NCI-H510A treated with DMSO at 0.1 percent for 48 hours (cell line): ENCODE measurements at regions not wholly inside any gene's neighbourhood (a gene's known extent, or its start where the extent isn't known, plus 50 kb on each side); places are given as distances from the start of the nearest gene placed in this dataset.
A peak's percentile ranks its signal among the peaks of the same experiment; 100 is the strongest.

Experiments
- DNase-seq: peaks from one replicate; lab custom pipeline; 2025; lab: John Stamatoyannopoulos, UW

DNA sequence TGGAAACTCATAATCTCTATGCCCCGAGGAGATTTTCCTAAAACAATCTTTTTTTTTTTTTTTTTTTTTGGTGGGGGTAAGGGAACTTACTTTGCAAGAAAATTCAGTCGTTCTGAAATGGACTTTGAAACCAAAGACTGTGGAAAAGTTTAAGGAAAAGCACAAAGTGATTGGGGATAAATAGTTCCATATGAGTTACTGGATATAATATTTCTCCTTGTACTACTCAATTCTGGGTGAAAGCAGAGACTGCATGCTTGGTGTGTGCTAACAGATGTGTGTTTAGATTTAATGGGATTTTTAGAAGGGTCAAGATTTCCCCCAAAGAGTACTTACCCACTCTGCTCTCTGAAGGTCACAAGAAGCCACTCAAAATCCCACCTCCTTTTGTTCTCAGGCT, 204.9 kb upstream of the USP24 start:
- no peak for DNase-seq

DNA sequence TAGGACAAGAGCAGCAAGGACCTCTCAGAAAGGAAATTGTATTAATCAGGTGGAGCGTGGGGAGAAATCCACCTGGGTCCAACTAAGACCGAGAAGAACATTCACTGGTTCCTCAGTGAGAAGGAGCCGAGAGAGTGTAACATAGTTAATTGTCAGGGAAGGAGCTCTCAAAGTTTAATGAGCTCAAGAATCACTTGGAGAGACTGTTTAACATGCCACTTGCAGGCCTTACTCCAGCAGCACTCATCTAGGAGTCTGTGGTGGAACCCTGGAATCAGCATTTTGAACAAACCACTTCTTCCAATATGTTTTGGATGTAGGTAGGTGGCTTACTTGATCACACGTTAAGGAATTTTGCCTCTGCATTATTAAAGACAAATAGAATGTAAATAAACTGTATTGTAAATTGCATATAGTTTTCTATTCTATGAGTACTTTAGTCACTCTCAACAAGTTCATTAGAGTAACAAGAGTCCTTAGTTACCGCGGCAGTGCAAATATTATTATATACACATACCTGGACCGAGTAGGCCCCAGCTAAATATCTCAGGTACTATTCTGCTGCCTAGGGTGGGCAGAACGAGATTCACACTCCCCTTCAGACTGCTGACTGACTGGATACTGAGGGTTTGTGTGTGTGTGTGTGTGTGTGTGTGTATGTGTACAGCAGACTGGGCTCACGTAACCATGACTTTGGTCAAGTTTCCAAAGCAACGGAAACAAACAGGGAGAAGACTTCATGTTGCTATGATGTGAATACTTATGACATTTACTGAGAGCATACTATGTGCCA, 203.2 kb upstream of the USP24 start:
- peak; percentile 57 for DNase-seq

DNA sequence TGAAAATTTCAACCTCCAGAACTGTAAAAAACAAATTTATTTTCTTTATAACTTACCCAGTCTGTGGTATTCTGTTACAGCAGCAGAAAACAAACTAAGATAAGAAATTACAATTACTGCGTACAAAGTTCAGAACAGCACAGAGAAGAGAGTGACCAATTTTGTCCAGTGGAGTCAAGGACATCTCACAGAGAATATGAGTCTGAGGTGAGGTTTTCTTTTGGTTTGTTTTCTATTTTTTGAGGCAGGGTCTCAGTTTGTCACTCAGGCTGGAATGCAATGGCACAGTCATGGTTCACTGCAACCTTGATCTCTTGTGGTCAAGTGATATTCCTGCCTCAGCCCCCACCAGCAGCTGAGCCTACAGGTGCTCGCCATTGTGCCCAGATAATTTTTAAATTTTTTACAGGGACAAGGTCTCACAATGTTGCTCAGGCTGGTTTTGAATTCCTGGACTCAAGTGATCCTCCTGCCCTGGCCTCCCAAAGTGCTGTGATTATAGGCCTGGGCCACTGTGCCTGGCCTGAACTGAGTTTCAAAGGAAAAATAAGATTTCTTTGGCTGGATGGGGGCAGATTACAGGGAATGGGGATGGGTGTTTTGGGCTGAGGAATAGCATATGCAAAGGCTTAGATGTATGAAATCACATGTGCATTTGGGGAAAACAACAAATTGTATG, 201.1 kb upstream of the USP24 start:
- DNase-seq: no peak

DNA sequence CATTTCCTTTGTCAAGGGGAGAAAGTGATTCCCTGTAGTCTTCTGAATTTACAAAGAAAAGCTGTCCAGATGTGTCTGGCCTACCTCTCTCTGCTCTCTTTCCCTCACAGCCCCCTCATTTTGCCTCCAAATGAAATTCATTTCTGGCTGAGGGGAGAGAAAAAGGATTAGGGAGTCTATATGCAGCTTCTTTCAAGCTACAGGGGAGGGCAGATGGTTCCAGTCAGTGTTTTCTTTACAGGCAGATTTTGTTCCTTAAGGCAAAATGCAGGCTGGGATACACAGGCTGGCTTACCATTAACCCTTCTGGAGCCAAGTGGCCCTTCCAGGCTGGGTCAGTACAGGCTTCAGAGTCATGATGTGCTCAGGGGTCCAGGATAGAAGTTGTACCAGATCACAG, 198.1 kb upstream of the USP24 start:
- no peak for DNase-seq

DNA sequence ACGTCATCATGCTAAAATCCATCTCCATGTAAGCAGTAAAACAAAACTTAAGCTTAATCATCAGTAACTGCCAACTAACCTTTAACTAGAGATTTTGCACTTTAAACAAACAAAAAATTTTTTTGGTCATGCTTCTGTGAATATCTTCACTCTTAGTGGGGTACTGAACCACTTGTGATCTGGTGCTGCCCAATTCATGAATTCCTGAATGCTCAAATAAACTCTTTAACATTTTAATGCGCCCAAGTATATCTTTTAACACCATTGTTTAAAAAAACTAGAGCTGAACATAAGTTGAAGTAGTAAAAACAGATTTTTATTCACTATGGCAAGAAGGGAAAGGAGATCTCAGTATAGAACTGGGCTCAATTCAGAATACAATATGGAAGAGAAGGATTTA, 196.9 kb upstream of the USP24 start:
- DNase-seq: no peak

DNA sequence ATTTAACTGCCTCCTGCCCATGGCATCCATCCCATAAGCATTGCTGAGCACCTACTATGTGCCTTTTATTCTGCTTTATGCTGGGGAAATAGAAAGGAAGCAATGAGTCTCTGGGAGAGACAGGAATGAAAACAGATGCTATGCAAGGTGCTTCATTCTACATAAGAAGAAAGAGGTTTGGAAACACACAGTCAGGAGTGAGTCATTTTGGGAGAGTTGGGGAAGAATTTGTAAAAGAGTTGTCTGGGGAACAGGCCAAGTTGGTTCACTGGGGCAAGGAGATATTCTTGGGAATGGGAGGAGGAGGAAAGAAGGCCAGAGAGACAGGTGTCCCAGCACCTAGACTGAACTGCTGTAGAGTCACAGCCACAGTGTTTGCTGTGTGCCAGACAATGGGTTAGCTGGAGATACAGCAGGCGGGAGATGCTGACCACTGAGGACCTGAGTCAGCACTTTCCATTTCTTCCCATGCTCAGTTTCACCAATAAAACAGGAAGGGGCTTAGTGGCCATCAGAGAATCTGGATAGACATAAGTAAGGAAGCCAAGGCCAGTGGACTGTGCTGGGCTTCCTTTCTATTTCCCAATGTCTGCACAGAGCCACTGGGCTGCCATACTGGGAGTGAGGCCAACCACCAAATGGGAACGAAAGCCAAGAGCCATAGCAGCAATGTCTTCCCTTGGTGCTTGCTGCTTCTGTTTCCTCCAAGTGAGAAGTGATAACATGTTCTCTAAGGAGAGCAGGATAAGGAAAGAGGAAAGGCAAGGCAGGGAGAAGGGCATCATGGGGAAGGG, 187.7 kb upstream of the USP24 start:
- no peak for DNase-seq

DNA sequence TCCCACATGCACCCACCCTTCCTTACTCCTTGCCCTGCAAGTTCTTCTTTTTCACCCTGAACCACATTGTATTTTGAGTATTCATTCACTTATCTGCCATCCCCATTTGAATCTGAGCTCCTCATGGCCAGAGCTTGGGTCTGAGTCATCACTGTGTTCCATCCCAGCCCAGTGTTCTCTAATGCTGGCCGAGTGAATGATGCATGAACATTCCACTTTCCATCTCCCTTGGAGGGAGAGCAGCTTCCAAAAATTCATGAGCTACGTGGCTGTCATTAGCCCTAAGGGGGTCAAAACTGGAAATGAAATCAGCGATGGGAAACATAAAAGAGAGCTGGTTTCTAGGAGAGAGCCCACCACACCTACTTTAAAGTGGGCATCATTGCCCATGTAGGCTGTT, 187.0 kb upstream of the USP24 start:
- DNase-seq: no peak

DNA sequence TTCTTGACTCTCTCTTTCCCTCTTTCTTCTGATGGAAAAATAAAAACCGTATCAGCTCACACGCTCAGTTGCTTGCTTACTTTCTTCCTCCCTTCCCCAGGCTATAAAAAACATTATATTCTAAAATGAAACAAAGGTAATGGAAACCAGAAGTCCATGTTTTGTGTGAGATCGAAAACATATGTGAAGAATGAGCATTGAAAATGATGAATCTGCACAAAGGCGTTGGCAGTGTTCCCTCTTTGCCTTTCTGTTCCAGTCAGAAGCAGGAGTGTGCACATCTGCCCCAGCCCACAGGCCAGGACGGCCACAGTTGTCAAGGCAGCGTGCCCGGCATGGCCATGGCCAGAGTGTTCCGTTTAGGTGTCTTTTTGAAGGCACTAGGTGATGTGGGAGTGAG, 185.3 kb upstream of the USP24 start:
- no peak for DNase-seq

DNA sequence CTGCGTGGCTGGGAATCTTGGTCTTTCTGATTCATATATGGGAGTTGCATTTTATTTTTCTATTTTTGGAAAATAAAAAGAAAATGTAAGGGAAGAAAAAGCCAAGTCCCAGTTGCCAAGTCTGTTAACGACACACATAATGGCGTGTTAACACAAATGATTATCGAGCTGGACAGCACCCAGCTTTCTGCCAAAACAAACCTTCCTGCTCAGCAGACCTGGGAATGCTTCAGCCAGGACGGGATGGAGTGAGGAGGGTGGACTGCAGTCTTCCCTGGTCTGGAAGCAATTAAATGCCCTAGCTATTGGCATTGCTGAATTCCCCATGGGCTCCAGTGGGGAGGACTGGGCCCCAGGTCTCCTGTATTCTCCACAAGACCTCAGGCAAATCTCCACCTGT, 184.2 kb upstream of the USP24 start:
- DNase-seq: no peak

DNA sequence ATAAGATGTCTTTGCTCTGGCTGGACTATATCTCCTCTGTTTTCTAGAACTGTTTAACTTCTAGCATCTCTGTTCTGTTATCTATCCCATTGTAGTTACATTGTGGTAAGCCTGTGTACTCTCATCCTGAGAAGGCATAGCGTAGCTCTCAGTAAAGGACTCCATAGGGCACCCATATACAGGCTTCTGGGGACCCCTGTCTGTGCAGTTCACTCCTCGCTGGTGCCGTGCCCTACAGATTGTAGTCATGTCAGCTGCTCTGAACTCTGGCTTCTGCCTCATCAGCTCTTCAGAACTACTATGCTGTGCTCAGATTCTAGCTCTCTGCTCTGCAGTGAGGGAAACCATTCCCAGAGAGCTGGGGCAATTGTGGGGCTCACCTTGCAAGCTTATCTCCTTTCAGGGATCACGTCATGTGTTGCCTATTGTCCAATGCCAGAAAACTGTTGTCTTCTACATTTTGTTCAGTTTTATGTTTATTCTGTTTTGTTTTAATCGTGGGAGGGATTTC, 181.3 kb upstream of the USP24 start:
- DNase-seq: no peak

DNA sequence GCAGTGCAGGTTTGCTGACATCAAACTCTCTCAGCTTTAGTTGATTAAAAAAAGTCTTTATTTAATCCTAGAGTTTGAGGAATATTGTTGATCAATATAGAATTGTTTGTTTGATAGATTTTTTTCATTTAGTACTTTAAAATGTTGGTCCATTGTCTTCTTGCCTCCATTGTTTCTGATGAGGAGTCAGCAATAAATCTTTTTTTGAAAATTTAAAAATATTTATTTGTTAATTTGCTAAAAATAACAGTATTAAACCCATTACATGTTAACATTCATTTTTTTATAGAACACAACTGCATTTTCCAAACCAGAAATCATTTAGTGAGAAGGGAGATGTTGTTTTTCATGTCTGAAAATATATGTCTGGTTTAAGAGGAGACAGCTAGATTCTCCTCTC, 173.8 kb upstream of the USP24 start:
- DNase-seq: no peak

DNA sequence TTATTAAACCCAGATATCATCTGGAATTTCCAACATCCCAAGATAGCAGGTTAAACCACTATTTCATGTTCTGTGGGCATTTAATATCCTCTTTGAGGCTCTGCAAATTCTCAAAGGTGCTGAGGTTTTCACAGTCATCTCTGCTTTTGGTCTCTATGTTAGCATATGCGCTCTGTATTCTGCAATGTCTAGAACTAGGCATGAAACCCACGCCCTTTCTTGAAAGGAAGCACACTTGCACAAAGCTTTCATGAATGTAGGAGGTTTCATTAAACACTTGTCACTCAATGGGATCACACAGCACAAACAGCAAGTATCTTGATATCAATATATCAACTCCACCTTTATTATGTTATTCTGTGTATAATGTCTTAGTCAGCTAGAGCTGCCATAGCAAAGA, 172.0 kb upstream of the USP24 start:
- DNase-seq: no peak

DNA sequence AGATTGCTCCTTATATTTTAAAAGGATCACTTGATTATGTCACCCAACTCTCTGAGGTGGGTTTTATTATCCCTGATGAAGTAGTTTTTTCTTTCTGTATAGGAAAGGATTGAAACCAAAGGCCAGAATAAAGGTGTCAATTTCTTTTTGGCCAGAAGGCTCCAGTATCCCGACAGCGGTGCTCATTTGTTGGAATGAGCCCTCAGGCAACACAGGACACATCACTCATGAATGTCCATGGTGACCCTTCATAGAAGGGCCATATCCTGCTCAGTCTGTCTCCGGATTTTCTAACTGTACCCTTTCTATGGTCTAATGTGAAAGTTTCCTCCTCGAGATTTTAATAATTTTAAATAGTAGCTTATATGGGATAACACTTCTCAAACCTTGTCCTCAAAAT, 171.3 kb upstream of the USP24 start:
- DNase-seq: no peak

DNA sequence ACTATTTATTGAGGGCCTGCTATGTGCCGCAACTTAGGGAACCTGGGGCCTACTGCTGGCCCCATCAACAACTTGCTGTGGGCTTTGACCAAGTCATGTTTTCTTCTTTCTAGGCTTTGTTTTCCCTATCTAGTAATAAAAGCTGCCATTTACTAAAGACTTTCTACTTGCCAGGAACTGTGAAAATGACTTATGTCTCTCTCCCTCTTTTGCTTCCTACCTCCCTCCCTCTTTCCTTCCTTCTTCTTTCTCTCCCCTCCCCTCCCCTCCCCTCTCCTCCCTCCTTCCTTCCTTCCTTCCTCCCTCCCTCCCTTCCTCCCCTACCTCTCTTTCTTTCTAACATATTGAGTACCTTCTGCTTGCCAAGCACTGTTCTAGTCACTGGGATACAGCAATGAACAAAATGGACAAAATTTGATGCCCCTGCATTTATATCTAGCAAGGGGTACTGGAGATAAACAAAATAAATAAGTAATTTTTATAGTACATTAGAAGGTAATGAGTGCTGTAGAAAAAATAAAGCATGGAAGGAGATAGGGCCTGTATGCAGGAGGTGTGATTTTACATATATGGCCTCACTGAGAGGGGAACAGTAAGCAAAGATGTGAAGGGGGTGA, 170.3 kb upstream of the USP24 start:
- no peak for DNase-seq

DNA sequence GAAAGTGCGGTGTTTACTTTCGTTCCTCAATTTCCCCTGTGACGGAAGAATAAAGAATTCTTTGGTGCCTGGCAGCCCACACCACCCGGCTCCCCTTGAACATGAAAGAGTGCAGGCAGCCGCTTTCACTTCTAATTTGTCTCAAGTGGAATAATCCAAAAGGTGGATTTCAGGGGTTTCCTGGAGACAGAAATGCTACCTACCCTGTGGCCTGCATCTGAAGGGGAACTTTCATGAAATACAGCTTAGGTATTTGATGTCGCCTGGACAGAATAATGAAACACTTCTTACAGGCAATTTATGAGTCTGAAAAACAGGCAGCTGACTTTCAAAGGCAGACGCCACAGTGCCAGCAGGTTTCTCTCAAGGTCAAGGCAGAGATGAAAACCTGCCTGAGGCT, 169.5 kb upstream of the USP24 start:
- DNase-seq: no peak

DNA sequence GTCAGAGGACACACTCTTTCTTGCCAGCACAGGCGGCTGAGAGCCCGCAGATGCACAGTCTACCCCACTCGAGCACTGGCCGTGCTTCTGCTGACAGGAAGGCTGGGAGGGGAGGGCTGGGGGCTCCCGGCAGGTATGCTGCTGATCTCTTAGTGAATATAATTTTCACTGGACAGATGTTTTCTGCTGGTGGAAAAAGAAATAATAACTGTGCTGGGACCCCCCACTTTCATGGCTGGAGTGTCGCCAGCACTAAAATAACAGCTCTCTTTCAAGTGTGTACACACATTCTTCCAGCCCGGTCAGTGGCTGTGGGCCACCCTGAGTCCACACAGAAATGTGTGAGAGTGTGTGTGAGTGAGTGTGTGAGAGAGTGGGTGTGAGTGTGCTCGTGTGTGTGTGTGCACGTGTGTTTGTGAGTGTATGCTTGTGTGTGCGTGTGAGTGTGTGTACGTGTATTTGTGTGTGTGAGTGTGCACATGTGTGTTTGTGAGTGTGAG, 167.7 kb upstream of the USP24 start:
- DNase-seq: no peak

DNA sequence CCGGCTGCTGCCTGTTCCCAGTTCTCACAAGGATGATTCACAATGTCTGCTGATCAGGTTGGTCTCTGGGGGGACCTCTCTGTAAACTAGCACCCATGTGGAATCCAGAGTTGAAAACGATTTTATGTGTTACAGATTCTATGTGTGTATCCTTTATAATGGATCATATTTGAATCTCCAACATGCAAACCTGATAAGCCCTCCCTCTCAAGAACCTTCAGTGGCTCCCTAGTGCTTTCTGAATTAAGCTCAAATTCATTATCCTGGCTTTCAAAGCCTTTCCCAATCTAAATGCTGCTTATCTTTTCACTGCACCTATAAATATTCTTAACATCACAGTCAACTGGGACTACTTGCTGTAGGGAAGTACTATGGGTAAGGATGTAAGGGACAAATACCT, 166.8 kb upstream of the USP24 start:
- no peak for DNase-seq

DNA sequence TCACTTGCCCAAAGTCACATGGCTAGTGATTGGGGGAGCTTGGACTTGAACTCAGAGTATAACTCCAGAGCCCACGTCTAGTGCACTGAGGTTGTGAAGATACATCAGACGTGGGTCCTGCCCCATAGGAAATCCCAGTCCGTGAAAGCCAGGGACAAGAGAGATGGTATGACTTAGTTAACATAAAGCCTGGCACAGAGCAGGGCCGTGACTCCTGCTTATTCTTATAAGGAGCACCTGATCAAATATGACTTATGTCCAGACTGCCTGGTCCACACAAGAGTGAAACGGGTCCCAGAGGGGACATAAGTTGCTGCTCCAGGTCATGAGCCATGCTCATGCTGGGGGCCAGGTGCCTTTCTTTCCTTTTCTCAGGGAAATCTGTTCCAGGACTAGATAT, 166.3 kb upstream of the USP24 start:
- no peak for DNase-seq

DNA sequence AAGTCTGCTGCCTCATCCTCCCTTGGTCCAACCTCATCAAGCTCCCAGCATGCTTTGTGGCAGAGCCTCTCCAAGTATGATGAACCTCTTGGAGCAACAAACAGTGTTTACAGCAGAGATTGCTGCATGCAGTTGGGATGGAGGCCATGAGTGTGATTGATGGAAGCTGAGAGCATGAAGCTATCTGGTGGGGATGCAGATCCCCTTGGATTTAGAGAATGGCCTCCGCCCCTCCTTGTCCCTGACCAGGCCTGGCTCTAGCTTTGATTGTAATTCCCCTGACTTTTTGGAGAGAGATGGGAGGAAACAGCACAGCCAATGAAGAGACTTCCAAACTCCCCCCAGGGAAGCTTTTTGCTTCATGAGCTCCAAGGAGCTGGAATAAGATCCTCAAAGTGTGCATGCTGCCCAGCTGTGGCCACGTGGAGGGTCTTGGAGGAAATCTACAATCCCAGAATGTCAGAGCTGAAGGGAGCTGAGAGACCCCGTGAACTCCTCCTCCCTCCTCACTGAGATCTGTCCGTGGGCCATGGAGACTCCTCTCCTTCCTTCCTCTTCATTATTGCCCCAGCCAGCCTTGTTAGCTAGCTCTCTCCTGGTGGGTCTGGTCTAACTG, 165.3 kb upstream of the USP24 start:
- no peak for DNase-seq

DNA sequence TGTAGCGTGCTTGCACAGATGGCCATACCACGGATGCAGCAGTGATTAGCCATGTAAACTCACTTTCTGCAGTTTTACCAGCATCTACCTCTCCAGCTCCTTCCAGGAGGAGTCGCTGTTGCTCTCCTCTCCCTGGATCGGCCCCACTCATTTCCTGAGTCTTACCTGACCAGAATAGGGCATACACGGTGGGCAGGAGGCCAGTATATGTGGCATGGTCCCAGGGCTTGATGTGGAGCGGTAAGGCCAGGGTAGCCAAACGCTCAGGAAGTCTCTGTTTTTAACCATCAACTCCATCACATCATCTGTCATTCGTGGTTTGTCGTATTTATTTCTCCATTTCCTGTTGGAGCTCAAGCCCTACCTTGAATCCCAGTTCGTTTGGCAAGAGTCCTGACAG, 163.4 kb upstream of the USP24 start:
- no peak for DNase-seq

DNA sequence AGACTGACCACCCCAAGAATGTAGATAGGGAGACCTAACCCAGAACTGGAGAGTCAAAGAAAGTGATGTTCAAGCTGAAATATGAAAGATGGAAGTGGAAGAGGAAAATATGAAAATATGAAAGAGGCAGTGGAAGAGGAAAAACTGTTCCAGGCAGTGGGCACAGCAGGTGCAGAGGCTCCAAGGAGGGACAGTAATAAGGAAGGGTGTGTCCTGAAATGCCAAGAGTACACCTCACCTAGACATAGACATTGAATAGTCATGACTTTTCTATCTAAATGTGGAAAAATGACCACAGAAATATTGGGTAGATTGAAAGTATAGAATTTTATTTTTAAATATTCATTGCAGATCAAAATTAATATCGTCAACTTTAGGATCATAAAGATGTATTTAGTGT, 161.7 kb upstream of the USP24 start:
- no peak for DNase-seq
